Left forelimb (tissue), 1 donor: ENCODE measurements at regions not wholly inside any gene's neighbourhood (a gene's known extent, or its start where the extent isn't known, plus 50 kb on each side); places are given as distances from the start of the nearest gene placed in this dataset.

Experiments
- DNase-seq: peaks from one replicate; pipeline ENCODE4 v3.0.0-alpha.2; 2018; ENCODE audit warnings: low spot score

DNA sequence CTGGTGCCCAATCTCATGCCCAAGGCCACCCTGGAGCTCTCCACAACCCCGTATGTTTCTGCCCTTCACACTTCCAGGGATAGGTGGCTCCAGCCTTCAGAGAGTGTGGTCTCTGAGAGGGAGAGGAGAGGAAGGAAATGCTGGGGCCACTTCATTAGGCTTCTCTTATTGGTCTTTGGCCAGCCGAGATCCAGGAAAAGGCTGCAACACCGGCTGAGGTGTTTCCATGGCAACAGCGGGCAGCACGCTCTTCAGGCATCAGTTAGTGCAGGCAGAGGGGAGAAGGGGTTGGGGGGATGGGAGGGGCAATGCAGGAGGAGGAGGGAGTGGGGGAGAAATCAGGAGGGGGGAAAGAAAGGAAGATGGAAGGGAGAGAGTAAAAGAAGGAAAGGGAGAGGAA lies 275.1 kb upstream of the GJB5 start:
- no peak for DNase-seq

DNA sequence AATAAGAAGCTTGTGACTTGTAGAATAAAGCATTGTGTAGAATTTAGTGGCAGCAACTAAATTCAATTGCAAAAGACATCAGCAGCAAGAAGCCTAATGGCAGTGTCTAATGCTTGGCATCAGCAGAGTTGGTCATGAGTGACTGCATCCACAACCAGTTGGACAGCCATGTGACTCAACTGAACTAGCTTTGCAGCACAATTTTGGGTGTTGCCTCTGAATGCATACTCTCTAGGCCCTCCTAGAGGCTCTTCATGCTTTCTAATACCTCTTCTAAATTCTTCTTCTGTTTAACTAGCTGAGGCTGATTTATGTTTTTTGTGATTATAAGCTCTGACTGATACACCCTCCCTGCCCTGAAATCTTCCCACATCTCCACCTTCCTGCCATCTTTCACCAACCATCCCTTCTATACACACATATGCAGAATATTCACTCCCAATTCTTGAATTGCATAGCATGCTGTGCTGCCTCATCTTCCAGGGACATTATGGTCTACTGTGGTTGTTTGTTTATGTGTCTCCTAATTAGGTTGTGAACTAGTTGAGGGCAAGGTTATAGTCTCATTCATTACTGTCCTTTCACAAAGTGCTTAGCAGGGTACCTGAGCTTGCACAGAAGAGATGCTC lies 266.7 kb upstream of the GJB5 start:
- no peak for DNase-seq

DNA sequence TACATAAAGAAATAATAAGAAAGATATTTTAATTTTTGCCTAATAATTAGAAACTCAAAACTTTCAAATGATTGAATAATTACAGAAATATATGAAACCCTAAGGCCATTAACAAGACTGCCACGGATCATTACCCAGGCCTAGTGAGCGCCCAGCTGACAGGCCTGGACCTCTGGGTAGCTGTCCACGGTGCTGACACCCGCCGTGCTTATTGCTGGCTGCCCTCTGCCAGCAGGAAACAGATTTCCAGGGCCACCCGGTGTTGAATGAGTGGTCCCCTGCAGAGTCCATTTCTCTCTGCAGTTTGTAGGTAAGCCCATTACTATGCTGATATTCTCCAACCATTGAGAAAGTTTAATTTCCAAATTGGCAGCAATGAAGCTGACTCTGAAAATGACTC lies 254.4 kb upstream of the GJB5 start:
- DNase-seq: no peak

DNA sequence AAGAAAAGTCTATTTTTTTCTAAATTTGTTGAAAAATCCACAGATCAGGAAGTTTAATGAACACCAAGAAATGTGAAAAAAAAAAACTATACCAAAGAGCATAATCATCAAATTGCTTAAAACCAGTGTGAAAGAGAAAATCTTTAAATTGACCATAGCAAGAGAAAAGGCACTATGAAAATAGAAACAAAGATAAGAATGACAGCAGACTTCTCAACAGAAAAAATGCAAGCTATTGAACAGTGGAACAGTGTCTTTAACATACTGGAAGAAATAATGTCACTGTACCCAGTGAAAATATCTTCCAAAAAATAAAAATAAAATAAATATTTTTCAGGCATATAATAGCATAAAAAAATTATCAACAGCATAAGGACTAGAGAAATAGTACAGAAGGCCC lies 243.0 kb upstream of the GJB5 start:
- DNase-seq: no peak

DNA sequence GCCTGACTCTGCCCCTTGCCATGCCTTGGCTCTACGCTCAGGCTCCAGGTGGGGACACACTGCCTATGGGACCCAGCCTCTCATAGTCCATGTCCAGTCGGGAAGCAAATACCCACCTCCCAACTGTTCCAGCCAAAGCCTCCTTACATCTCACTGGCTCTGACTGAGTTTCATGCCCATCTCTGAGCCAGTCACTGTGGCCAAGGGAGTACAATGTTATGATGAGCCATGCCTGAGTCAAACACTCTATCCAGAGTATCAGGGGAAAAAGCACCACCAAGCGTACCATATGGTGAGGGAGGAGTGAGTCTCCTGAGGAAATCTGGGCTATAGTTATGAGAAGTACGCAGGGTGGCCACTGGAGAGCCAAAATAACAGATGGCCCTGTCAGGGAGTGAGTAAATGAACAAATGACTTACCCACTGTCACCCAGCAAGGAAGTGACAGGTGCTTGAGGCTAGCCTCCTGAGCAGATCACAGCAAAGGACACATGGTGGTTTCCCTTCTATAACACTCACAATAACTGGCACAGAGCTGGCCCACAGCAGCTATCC lies 236.6 kb upstream of the GJB5 start:
- DNase-seq: no peak

DNA sequence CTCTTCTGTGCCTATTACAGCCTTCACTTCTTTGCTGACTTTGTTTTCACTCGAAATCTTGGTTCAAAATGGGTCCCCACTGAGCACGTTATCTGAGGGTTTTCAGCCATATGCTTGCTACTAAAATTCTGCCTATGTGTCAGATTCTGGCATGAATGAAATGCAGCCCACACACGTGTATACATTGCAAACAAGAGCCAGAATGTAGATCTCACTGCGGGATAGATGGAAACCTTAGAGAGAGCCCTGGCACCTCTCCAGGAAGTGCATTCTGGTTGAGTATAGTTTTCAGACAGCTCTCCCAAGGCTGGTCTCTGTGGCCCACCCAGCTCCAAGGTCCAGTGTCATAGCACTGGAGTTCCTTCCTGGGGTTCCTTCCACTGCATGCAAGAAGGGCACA lies 234.7 kb upstream of the GJB5 start:
- no peak for DNase-seq

DNA sequence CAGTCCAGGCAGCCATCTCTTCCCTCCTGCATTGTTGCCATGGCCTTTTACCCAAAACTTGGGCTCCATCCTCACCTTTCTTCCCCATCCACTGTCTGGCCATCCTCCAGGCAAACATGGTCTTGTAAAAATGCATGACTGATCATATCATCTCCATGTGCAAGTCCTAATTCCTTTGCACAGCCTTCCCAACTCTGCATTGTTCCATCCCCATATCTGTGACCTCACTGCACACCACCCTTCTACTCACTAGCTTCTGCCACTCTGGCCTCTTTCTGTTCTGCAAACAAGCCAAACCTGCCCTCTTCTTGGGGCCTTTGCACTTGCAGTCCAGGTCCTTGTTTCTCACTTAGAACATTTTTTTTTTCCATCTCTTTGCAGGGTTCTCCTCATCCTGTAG lies 230.1 kb upstream of the GJB5 start:
- no peak for DNase-seq

DNA sequence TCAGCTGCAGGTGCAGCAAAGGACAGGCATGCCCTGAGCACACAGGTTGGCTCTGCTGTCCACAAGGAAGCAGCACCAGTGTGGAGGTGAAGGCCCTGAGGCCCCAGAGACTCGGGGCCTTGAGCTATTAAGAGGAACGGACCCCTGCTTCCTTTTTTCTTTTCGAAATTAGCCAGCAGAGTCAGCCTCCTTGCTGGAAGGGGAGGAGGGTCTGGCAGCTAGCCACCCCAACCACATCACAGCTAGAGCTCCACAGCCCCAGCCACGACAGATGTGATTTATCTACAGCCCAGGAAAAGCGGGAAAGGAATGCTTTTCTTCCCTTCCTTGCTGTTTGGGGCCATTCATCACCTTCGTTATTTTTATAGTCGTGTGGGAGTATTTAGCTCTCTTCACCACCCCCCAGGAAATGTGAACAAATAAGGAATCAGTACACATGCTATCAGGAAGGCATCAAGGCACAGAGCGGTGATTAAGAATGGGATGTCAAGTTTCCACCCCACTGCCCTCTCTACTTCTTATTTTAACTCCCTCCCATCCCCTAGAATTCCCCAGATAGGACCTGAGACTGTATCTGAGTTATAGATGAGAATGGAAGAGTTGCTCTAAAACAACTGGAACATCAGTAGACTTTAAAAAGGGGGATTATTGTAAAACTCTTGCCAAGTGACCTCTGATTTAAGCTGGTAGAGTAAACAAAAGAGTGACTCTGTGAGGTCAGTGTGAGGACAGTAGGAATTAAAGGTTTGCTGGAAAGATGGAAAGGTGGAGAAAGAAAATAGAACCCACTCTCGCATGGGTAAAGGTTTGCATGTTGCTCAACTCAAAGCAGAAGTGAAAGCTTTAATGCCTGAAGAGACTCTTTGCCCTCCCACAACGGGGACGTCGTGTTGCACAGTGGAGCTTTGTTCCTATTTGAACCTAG lies 224.7 kb upstream of the GJB5 start:
- DNase-seq: no peak

DNA sequence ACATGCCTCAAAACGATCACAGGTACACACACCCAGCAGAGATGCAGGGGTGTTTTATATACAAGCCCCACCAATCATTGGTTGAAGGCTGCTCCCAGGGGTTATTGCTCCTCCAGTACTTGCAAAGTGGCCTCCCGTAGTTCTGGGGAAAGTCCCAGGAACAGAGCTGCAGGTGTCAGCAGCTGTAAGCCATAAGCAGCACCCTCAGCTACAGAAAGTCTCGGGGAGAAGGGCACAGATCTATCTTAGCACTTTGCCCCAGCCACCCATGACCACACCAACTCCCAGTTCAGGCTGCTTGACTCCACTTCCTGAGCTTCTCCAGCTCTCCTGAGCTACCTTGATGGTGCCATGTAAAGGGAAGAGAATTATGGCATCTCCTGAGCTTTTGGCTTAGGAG lies 222.7 kb upstream of the GJB5 start:
- no peak for DNase-seq

DNA sequence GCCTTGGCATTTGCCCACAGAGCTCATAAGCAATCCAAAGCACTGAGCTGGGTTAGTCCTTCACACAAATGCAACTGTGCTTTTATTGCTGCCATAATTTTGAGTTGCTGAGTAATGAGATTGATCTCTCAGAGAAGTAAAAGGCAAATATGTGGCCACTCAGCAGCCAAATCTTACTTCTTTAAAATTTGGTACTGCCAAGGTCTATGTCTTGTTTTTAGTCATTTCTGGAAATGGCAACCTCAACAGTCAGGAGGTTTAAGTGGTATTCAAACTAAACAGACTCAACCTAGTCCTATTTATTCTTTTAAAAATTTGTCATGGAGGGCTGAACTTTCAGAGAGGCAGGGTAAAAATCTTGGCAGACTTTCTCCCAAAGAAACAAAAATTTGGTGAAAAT lies 216.4 kb upstream of the GJB5 start:
- DNase-seq: no peak

DNA sequence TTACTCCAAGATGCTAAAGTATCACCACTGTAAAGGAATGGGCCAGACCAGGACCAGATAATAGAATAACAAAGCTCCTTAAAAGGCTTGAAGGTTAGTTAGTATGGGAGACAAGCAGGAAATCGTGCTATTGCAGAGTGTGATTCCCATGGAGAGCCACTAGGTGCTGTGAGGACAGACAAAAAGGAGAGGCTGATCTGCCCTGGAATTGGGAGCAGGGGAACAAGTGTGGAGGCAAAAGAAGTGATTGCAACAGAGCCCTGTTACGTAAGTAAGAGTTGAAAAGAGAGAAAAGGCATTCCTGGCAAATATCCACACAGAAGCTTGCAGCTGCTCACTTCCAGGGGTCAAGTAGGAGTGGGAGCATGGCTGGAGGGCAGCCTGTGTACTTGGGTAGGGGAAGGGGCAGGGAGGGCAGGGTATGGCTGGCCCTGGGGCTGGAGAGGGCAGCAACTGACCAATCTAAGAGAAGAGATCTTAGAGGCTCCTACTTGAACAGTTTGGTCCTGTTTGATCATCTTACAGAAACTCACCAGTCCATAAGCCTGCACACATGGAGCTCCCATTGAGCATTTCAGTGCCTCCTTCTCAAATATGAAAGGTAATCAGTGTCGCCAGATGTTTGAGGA lies 207.7 kb upstream of the GJB5 start:
- DNase-seq: no peak

DNA sequence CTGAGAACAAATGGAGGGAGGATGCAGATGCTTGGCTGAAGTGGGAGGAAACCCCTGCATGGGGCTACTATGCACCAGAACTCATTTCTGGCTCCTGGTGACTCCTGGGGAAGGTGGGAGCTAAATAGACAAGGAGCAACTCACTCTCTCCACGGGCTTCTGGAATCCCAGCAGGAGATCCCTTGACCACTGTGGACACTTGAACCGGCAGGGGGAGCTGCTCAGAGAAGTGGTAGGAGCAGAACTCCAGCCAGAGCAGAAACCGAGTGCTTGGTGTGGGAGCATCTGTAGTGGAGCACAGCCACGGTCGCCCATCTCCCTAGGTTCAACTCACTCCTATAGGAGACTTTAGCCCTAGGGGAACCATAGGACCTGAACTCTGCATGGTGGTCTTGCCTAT lies 205.6 kb upstream of the GJB5 start:
- no peak for DNase-seq

DNA sequence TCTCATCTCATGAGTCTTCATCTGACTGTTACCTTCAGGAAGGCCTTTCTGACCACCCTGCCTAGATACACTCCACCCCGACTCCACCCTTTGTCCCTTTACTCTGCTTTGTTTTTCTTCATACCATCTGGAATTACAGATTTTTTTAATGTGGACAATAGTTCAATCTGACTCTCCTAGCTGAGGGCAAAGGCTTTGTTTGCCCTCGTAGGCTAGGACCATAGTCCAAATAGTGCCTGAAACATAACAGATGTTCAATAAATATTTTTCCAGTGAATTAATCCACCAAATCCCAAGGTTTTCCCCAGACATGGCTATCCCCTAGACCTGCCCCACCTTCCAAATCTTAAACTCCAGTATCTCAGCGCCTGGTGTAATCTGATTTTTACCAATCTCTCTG lies 176.5 kb upstream of the GJB5 start:
- DNase-seq: no peak

DNA sequence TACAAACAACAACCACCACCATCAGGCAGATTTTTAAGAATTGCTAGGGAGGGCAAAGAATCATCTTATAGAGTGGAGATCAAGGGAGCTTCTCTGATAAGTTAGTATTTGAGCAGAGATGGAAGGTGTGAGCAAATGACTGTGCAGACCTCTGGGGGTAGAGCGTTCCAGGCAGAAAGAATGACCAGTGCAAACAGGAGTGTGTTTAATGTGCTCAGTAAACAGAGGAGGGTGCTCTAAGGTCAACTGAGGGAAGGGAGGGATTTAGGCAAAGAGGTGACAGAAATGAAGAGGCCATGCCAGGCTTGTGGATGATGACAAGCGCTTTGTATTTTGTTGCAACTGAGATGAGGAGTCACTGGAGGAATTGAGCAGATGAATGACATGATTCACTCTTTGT lies 172.5 kb upstream of the GJB5 start:
- no peak for DNase-seq

DNA sequence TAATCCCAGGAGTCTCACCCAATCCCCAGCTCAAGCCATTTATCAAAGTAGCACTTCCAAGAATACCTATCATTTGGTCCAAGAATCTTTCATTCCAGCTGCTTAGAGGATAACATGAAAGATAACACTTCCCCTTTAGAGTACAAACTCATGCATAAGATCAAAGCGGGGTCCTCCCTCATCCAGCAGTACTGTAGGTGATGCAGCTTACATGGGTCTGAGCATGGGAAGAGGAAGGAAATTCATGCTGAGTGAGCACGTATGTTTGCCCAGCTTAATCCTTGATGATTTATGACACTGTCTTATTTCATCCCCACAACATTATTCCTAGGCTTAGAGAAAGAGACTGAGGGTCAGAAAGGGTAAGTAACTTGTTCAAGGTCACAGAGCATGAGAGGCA lies 167.1 kb upstream of the GJB5 start:
- DNase-seq: no peak

DNA sequence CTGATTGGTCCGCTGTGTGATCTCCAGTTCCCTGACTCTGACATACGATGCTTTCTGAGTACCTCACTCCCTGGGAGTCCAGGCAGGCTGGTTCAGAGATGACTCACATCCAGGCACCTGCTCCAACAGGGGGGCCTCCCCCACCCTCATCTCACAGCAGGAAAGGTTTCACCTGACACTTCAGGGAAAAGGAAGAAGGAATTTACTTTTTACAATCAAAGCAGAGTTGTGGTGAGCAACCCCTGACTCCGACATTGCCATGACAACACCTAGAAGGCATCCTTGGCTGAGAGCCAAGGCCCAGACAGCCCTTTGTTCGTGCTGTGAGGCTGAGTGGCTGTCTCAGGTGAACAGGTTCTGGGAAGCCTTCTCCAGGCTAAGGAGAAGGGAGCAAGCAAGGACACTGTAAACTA lies 164.6 kb upstream of the GJB5 start:
- DNase-seq: no peak

DNA sequence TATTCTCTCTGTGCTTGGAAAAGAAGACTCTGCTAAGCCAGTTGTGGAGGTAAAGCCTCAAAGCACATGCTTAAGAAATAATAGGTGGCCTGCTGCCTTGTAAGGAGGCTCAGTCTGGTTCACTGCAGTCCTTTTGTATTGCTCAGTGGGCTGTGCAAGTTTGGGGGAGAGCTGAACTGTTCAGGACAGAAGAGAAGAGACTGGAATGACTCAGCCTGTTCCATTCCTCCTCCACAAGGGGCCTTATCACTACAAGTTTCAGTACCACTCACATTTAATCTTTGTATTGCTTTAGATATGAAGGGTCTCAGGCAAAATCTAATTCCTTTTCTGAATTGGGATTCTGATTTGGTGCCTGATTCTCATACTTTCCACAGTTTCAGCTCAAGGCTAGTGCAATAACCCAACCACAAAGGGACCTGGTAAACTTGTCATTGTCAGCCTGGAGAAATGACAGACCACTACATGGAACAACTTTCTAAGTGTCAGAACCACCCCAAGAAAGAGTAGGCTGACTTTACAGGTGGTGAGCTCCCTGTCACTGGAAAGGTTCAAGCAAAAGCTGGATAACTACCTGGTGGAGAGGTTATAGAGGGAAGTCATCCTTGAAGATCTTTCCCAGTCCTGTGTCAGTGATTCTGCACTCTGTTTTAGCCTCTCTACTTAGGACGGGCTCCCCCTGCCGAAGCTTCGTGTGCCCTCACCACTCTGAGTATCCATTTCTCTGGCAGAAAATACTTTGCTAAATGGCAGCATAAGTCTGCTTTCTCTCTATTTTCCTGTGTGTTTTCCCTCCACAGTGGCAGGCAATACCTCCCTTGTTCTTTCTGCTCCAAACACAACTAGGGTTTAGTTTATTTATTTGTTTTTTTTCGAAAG lies 162.9 kb upstream of the GJB5 start:
- no peak for DNase-seq

DNA sequence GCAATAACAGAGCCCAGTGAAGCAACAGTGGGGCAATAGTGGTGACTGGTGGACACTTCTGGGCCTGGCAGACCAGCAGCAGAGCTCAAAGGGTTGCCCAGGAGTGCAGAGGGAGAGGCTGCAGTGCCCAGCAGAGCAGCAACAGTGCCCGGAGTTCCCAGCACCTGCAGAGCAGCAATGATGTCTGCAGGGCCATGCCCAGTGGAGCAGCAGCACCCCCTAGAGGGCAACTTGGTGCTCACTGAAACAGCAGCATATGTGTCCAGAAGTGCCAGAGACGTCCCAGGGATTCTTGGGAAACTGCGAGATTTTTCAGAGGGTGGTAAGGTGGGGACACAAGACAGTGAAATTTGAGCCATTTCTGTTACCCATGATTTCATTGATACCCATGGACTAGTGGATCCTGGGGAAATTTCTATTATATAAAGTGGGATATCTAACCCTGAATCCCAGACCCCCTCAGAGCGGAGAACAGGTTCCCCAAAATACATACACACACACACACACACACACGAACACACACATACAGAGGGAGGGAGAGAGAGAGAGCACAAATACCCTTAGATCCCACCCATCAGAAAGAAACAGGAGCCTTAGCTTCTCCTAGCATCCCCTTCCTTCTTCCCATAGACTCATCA lies 156.9 kb upstream of the GJB5 start:
- DNase-seq: peak; percentile 67

DNA sequence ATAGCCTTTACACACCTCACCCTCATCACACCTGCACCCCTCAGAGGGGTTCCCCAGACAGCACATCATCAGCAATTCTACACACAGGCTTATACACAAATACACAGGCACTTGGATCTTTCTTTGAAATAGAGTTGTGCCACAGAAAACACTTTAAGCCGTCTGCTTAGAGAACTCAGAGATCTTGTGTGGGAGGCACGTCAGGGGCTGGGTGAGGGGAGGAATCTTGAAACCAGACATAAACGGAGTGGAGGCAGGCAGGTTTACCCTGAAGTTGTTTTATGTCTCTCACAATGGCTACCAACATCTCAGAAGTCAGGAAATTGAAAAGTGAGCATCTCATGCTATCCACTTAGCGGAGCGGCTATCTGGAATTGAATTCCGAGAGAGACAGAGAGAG lies 151.9 kb upstream of the GJB5 start:
- DNase-seq: no peak

DNA sequence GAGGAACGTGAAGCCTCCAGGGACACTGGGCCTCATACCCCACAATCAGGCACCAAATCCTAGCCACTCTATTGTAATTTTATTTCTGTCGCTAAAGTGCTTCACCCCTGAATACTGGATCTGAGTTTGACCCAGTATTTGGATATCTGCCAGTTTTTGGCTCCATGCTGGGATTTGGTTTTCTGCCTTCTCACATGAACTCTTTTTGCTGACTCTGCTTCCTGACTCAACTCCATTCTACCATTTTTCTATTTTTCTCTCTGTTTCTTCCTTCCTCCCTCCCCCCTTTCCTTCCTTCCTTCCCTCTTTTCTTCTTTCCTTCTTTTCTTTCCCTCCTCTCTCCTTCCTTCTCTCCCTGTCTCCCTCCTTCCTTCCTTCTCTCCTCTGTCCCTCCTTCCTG lies 151.3 kb upstream of the GJB5 start:
- no peak for DNase-seq

DNA sequence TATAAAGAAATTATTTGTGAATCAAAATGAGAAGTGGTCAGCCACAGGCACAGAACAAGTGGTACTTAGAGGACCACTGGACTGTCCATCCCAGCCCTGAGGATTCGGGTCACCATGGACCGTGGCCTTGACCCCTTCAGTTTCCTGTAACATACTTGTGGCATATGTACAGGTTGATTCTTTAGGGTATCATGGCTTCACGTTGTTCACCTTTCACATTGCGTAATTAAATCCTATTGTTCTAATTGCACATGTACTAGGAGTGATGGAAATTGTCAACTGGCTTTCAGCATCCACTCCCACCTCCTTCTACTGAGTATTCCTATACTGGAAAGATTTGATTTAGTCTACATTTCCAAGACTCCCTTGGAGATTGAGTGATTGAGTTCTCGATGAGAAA lies 148.3 kb upstream of the GJB5 start:
- no peak for DNase-seq

DNA sequence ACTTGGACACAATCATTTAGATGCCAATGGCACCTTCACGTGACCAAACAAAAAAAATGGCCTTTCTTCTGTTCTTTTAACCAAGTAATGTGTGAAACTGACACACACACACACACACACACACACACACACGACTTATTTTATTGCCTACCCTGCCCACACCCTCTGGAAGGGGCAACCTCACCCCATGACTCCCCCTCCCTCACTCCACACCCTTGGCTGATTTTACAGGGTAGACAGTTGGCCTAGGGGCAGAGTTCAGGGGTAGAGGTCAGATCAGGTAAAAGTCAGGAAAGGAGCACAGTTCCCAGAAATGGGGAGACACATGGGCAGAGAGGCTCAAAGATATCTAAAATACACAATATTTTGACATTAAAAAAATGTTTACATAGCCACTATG lies 144.8 kb upstream of the GJB5 start:
- no peak for DNase-seq
